ENCODE measurements at regions not wholly inside any gene's neighbourhood (a gene's known extent, or its start where the extent isn't known, plus 50 kb on each side); places are given as distances from the start of the nearest gene placed in this dataset.

DNA sequence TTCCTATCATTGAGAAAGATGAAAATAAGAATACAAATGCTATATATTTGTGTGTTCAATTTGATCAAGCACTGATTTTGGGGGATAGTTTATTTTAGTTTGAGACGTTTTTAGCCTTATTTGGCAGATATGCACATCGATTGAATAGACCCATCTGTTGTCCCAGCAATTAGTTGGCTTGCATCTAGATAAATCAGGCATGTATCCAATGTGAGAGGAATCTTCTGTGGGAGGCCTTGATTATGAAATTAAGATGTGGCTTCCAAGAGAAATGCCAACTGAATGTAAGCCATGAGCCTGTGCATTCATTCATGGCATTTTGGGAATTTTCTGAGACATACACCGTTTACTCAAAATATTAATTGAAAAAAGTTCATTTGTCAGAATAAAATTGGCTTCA is 623.1 kb downstream of the TECRL start:
- no peaks in the 10 kb centered on the region for H3K9me3 ChIP-seq (ENCODE audit: low read length)
- intact Hi-C loops (cut with micrococcal nuclease; ENCODE audit: unreplicated experiment), result no loop called here
- H3K4me1 ChIP-seq (ENCODE audit: insufficient read depth, low read length), result no peaks in the 10 kb centered on the region
- 1% methylated on average over 3 of the region's 3 CpGs for WGBS (ENCODE audit: low lambda C conversion rate)
- no peak overlapping the region for H3K27ac ChIP-seq (ENCODE audit: extremely low read length, insufficient read depth, low read length)
- no peak overlapping the region for H3K4me3 ChIP-seq (replicated peaks in 1 of 3; ENCODE audit: insufficient read depth in 1 of 3, low read depth in 2 of 3, low read length in 3 of 3)
- H3K4me2 ChIP-seq (ENCODE audit: low read depth, low read length), result no peak overlapping the region
- in situ Hi-C loops (cut with HindIII; ENCODE audit: extremely low pct_ligation_motif_present, low pct_unique_long_range_greater_than_20kb), result no loop called here
- H3K36me3 ChIP-seq (replicated peaks in 1 of 2; ENCODE audit: control insufficient read depth in 1 of 2, insufficient read depth in 2 of 2, low read length in 2 of 2), result no peaks in the 10 kb centered on the region
- ChIA-PET CTCF (ENCODE audit: low intra/inter-chr PET ratio, low total read pairs) (no interaction called here), POLR2A (no interaction called here)
- DNase-seq (ENCODE audit: low spot score), result no peak
- no peak overlapping the region for H2AFZ ChIP-seq (ENCODE audit: low read length)
- H3K27me3 ChIP-seq (ENCODE audit: control insufficient read depth in 1 of 2, insufficient read depth in 2 of 2, low read length in 2 of 2), result no peaks in the 10 kb centered on the region
- H3K9ac ChIP-seq (ENCODE audit: insufficient read depth, low read depth, low read length), result no peak overlapping the region
- BruUV-seq (replicated peaks), result no TSS peak
- H3K79me2 ChIP-seq (ENCODE audit: insufficient read depth, low read length), result no peaks in the 10 kb centered on the region
- FAIRE-seq, result no peak
- no peaks in the 10 kb centered on the region for H4K20me1 ChIP-seq (ENCODE audit: insufficient read depth, low read length)
- no peak for ATAC-seq
- TF ChIP-seq ZNF337 (CRISPR knock-in tag; IDR thresholded peaks at IDR 0.05; ENCODE audit: borderline replicate concordance, low read depth) (no peak), ZFP41 (CRISPR knock-in tag; IDR thresholded peaks at IDR 0.05; ENCODE audit: borderline replicate concordance) (no peak), SP1 (IDR thresholded peaks at IDR 0.05) (no peak), SP1 (CRISPR knock-in tag; IDR thresholded peaks at IDR 0.05) (no peak), KDM5B (CRISPR knock-in tag; IDR thresholded peaks at IDR 0.05; ENCODE audit: borderline replicate concordance) (no peak), ZNF331 (CRISPR knock-in tag; IDR thresholded peaks at IDR 0.05) (no peak), HOXA9 (CRISPR knock-in tag; IDR thresholded peaks at IDR 0.05; ENCODE audit: borderline replicate concordance) (no peak), SKI (IDR thresholded peaks at IDR 0.05; ENCODE audit: partially characterized antibody) (no peak), FUBP1 (CRISPR knock-in tag; IDR thresholded peaks at IDR 0.05; ENCODE audit: borderline replicate concordance) (no peak), ZNF256 (CRISPR knock-in tag; conservative IDR thresholded peaks at IDR 0.05) (no peak), ATF7-NPFF (CRISPR knock-in tag; IDR thresholded peaks at IDR 0.05; ENCODE audit: low read depth) (no peak), AKAP8 (CRISPR knock-in tag; IDR thresholded peaks at IDR 0.05) (no peak), SPEN (CRISPR knock-in tag; IDR thresholded peaks at IDR 0.05; ENCODE audit: low read depth) (no peak), ZKSCAN5 (CRISPR knock-in tag; IDR thresholded peaks at IDR 0.05) (no peak), KLF12 (CRISPR knock-in tag; IDR thresholded peaks at IDR 0.05; ENCODE audit: borderline replicate concordance) (no peak), ZGPAT (CRISPR knock-in tag; IDR thresholded peaks at IDR 0.05) (no peak), ARID4A (CRISPR knock-in tag; IDR thresholded peaks at IDR 0.05; ENCODE audit: borderline replicate concordance) (no peak)

All from HepG2 (cell line).